ENCODE measurements at regions not wholly inside any gene's neighbourhood (a gene's known extent, or its start where the extent isn't known, plus 50 kb on each side); places are given as distances from the start of the nearest gene placed in this dataset.

DNA sequence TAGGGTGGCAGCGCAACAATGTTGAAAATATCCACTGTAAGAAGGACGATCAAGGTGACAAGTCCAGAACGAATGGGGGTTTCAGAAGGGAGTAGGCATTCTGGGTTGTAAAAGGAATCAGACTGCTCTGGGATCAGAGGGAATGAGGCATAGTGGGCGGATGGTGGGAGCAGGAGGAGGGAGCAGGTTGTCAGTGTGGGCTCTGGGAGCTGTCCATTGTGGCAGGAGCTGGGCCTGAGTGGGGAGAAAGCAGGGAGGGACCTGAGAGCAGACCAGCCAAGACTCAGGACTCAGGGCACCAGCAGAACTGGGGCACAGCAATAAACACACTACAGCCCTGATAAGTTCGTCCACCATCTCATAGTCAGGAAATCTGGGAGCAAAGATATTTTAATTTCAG is 292.6 kb upstream of the MKI67 start:
- intact Hi-C loops (cut with DNase I): no loop called here
- H3K4me1 ChIP-seq (ENCODE audit: insufficient read depth): no peaks in the 10 kb centered on the region
- WGBS, 3 donors: 39 to 60% (median 57%) methylated on average over 5 of the region's 5 CpGs
- no peaks in the 10 kb centered on the region for H3K36me3 ChIP-seq
- no peaks in the 10 kb centered on the region for H3K27me3 ChIP-seq
- DNase-seq: no peak
- TF ChIP-seq, protein P1, sequence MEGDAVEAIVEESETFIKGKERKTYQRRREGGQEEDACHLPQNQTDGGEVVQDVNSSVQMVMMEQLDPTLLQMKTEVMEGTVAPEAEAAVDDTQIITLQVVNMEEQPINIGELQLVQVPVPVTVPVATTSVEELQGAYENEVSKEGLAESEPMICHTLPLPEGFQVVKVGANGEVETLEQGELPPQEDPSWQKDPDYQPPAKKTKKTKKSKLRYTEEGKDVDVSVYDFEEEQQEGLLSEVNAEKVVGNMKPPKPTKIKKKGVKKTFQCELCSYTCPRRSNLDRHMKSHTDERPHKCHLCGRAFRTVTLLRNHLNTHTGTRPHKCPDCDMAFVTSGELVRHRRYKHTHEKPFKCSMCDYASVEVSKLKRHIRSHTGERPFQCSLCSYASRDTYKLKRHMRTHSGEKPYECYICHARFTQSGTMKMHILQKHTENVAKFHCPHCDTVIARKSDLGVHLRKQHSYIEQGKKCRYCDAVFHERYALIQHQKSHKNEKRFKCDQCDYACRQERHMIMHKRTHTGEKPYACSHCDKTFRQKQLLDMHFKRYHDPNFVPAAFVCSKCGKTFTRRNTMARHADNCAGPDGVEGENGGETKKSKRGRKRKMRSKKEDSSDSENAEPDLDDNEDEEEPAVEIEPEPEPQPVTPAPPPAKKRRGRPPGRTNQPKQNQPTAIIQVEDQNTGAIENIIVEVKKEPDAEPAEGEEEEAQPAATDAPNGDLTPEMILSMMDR (IDR thresholded peaks at IDR 0.05): no peak
- TF ChIP-seq EP300 (IDR thresholded peaks at IDR 0.05) (no peak), POLR2A (IDR thresholded peaks at IDR 0.05) (no peak)
- H3K9me3 ChIP-seq: no peaks in the 10 kb centered on the region
- H3K27ac ChIP-seq: no peak overlapping the region
- no peak overlapping the region for H3K4me3 ChIP-seq

DNA sequence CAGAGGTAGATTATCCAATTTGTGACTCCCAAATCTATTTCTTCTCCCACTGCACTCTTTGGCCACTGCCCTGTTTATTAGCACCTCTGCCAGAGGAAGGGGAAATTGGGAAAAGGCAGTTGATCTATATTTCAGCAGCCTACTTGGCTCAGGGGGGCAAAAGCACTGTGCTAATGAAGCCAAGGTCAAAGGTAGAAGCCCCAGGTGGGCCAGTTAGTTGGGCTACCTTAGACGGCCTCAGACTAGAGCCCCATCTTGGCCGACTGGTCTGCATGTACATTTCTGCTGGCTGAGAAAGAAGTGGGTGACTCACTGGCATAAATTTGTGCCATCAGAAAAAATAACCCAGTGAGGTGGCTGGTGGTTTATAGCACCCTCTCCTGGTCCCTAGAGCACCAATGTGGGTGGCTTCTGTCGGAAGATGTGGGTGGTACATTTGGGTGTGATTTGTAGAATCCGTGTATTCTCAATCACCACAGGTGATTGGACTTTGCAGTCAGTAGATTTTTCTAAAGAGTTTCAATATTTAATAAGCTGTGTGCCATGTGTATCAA is 293.3 kb upstream of the MKI67 start:
- Histone ChIP-seq H3K9me3 (no peaks in the 10 kb centered on the region), H3K4me1 (ENCODE audit: insufficient read depth) (no peaks in the 10 kb centered on the region), H3K4me3 (no peak overlapping the region), H3K36me3 (no peaks in the 10 kb centered on the region), H3K27ac (no peak overlapping the region), H3K27me3 (no peaks in the 10 kb centered on the region)
- TF ChIP-seq EP300 (IDR thresholded peaks at IDR 0.05) (no peak), POLR2A (IDR thresholded peaks at IDR 0.05) (no peak)
- TF ChIP-seq, protein P1 (IDR thresholded peaks at IDR 0.05): no peak
- 70 to 78% (median 74%) methylated on average over 4 of the region's 4 CpGs for WGBS, 3 donors
- intact Hi-C loops (cut with DNase I): no loop called here
- no peak for DNase-seq

DNA sequence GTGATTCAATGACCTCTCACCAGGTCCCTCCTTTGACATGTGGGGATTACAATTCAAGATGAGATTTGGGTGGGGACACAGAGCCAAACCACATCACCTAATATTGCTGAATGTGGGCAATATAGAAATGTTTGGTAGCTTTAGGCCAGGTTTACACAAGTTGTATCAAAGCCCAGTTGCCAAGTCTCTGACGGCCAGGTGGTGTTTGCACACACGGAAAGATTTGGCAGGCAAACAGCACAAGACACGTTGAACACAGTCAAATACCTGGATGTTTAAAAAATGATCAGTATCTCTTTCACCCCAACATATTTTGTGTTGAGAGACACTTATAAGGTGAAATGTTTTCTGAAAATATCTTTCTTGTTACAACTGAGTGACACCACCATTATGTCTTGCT is 294.4 kb upstream of the MKI67 start:
- no peaks in the 10 kb centered on the region for H3K27me3 ChIP-seq
- intact Hi-C loops (cut with DNase I): no loop called here
- no peak for DNase-seq
- H3K36me3 ChIP-seq: no peaks in the 10 kb centered on the region
- H3K27ac ChIP-seq: no peak overlapping the region
- no peaks in the 10 kb centered on the region for H3K9me3 ChIP-seq
- 58 to 67% (median 59%) methylated on average over 3 of the region's 3 CpGs for WGBS, 3 donors
- no peaks in the 10 kb centered on the region for H3K4me1 ChIP-seq (ENCODE audit: insufficient read depth)
- TF ChIP-seq, protein P1 (IDR thresholded peaks at IDR 0.05): no peak
- TF ChIP-seq POLR2A (IDR thresholded peaks at IDR 0.05) (no peak), EP300 (IDR thresholded peaks at IDR 0.05) (no peak)
- H3K4me3 ChIP-seq: no peak overlapping the region

DNA sequence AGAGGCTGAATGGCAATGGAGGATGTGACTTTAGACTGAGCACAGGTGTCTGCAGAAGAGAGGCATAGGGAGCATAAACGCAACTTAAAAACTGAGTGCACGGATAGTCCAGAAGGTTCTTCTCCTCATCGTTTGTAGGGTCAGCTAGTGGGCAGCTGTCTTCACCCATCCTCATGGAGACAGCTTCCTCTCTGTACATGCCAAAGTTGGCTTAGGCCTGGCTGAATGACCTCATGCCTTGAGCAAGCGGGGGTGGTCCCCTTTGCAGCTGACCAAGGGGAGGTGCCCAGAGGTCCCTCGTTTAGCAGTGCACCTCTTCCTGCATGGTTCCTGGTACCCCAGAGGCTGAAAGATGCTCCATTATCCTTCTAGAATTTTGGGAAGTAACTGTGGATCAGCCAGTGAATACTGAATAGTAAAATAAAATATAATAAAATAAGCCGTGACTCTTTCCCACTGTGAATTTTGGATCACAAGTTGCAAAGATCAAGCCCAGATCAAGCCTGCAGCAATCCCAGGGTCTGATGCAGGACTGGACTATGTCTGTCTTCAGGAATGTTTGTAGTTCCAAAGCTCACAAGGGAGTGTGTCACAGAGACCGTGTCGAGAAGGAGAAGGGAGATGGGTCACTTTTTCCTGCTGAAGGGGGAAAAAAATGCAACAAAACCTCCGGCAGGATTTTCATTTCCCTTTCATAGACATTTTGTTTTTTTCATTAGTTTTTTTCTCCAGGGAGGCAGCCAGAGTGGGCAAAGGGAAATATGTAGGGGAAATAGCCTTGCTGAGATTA is 295.3 kb upstream of the MKI67 start:
- Histone ChIP-seq H3K4me1 (ENCODE audit: insufficient read depth) (no peaks in the 10 kb centered on the region), H3K9me3 (no peaks in the 10 kb centered on the region), H3K4me3 (no peak overlapping the region), H3K27me3 (no peaks in the 10 kb centered on the region), H3K36me3 (no peaks in the 10 kb centered on the region), H3K27ac (no peak overlapping the region)
- intact Hi-C loops (cut with DNase I): no loop called here
- TF ChIP-seq EP300 (IDR thresholded peaks at IDR 0.05): no peak
- TF ChIP-seq, protein P1 (IDR thresholded peaks at IDR 0.05): no peak
- TF ChIP-seq POLR2A (IDR thresholded peaks at IDR 0.05): no peak
- WGBS, 3 donors: 59 to 67% (median 65%) methylated on average over 9 of the region's 9 CpGs
- DNase-seq: no peak

Data from ovary (tissue), 7 donors.